HEK293 (cell line): ENCODE measurements at regions not wholly inside any gene's neighbourhood (a gene's known extent, or its start where the extent isn't known, plus 50 kb on each side); places are given as distances from the start of the nearest gene placed in this dataset.

Source experiments
- CTCF ChIA-PET: fragments of 350-600 bp; formaldehyde crosslinking; extraction: SDS; loops from one replicate; lab custom pipeline; 2021; ENCODE audit warnings: antibody characterized with exemption; lab: Yijun Ruan, JAX
- POLR2A ChIA-PET: fragments of 300-600 bp; formaldehyde crosslinking; extraction: SDS; loops from one replicate; lab custom pipeline; 2020; ENCODE audit warnings: antibody characterized with exemption, inconsistent platforms; lab: Yijun Ruan, JAX
- H3K27ac ChIP-seq: fragments of 200-500 bp; sonication (Bioruptor generic); 2 replicates; pipeline ENCODE4 v1.5.1; 2014; ENCODE audit warnings: low read depth, low read length, control low read depth, inconsistent platforms; ENCODE audit errors: extremely low read depth
- H3K36me3 ChIP-seq, 2 experiments: fragments of 200-500 bp in 1 of 2; sonication (Bioruptor generic) in 1 of 2; 1 replicate in 1 of 2; 2 replicates in 1 of 2; pipeline ENCODE4 v1.5.1; 2014 to 2017; ENCODE audit warnings: inconsistent platforms in 2 of 2, low read length in 2 of 2; ENCODE audit not compliant: control insufficient read depth in 2 of 2, insufficient read depth in 1 of 2
- H3K4me1 ChIP-seq: fragments of 200-500 bp; sonication (Bioruptor generic); 2 replicates; pipeline ENCODE4 v1.5.1; 2014; ENCODE audit warnings: mild to moderate bottlenecking, low read length, inconsistent platforms; ENCODE audit not compliant: control insufficient read depth, insufficient read depth
- H3K4me3 ChIP-seq: 2 replicates; pipeline ENCODE4 v1.5.1; 2011; ENCODE audit warnings: low read depth, mild to moderate bottlenecking, control low read depth, low read length, moderate library complexity
- H3K9me3 ChIP-seq: fragments of 200-500 bp; sonication (Bioruptor generic); 2 replicates; pipeline ENCODE4 v1.5.1; 2014; ENCODE audit warnings: low read depth, low read length, inconsistent platforms; ENCODE audit not compliant: control insufficient read depth, insufficient read depth
- FEZF1 ChIP-seq: fragments of 450-650 bp; formaldehyde crosslinking; IDR thresholded peaks from 2 replicates; pipeline ENCODE4 v1.5.1; 2016; ENCODE audit warnings: missing biosample characterization, missing genetic modification characterization
- GLIS1 ChIP-seq: fragments of 450-650 bp; formaldehyde crosslinking; IDR thresholded peaks from 2 replicates; pipeline ENCODE4 v1.5.1; 2016; ENCODE audit warnings: missing biosample characterization, missing genetic modification characterization
- GLIS2 ChIP-seq: fragments of 450-650 bp; formaldehyde crosslinking; IDR thresholded peaks from 2 replicates; pipeline ENCODE4 v1.5.1; 2016; ENCODE audit warnings: missing biosample characterization, missing genetic modification characterization
- HOXC10 ChIP-seq: sonication (generic); formaldehyde crosslinking; IDR thresholded peaks from 2 replicates; pipeline ENCODE4 v1.8.1; 2023; ENCODE audit warnings: mild to moderate bottlenecking, missing genetic modification reagents
- PRDM1 ChIP-seq: fragments of 450-650 bp; formaldehyde crosslinking; IDR thresholded peaks from 2 replicates; pipeline ENCODE4; 2016; ENCODE audit warnings: missing biosample characterization, missing genetic modification characterization
- SP2 ChIP-seq: fragments of 450-650 bp; formaldehyde crosslinking; IDR thresholded peaks from 2 replicates; pipeline ENCODE4 v1.5.1; 2016; ENCODE audit warnings: missing biosample characterization, missing genetic modification characterization
- SP7 ChIP-seq: fragments of 450-650 bp; formaldehyde crosslinking; IDR thresholded peaks from 2 replicates; pipeline ENCODE4 v1.5.1; 2016; ENCODE audit warnings: missing biosample characterization, missing genetic modification characterization
- TRIM28 ChIP-seq: IDR thresholded peaks from 2 replicates; pipeline ENCODE4 v1.6.1; 2011; ENCODE audit warnings: low read length, control low read depth, borderline replicate concordance
- ZBTB7A ChIP-seq: fragments of 450-650 bp; formaldehyde crosslinking; IDR thresholded peaks from 2 replicates; pipeline ENCODE4 v1.5.1; 2016; ENCODE audit warnings: low read depth, missing biosample characterization, missing genetic modification characterization
- ZFHX2 ChIP-seq: fragments of 450-650 bp; formaldehyde crosslinking; conservative IDR thresholded peaks from 2 replicates; pipeline ENCODE4 v1.5.1; 2016; ENCODE audit warnings: missing biosample characterization, missing genetic modification characterization
- ZFP37 ChIP-seq: fragments of 450-650 bp; formaldehyde crosslinking; IDR thresholded peaks from 2 replicates; pipeline ENCODE4 v1.5.1; 2016; ENCODE audit warnings: missing biosample characterization, missing genetic modification characterization
- ZFP41 ChIP-seq: fragments of 450-650 bp; formaldehyde crosslinking; IDR thresholded peaks from 2 replicates; pipeline ENCODE4 v1.5.1; 2016; ENCODE audit warnings: missing biosample characterization, missing genetic modification characterization, borderline replicate concordance
- ZNF155 ChIP-seq: fragments of 450-650 bp; formaldehyde crosslinking; IDR thresholded peaks from 2 replicates; pipeline ENCODE4 v1.5.1; 2016; ENCODE audit warnings: missing biosample characterization, missing genetic modification characterization
- ZNF16 ChIP-seq: fragments of 450-650 bp; formaldehyde crosslinking; IDR thresholded peaks from 2 replicates; pipeline ENCODE4 v1.5.1; 2016; ENCODE audit warnings: low read depth, missing biosample characterization, missing genetic modification characterization
- ZNF184 ChIP-seq: fragments of 450-650 bp; IDR thresholded peaks from 2 replicates; pipeline ENCODE4 v1.5.1; 2018; ENCODE audit warnings: missing biosample characterization, mild to moderate bottlenecking, missing genetic modification characterization
- ZNF23 ChIP-seq: fragments of 450-650 bp; formaldehyde crosslinking; IDR thresholded peaks from 2 replicates; pipeline ENCODE4 v1.5.1; 2016; ENCODE audit warnings: missing biosample characterization, missing genetic modification characterization, borderline replicate concordance
- ZNF24 ChIP-seq: fragments of 450-650 bp; formaldehyde crosslinking; IDR thresholded peaks from 2 replicates; pipeline ENCODE4 v1.5.1; 2016; ENCODE audit warnings: missing biosample characterization, missing genetic modification characterization
- ZNF311 ChIP-seq: fragments of 450-650 bp; formaldehyde crosslinking; IDR thresholded peaks from 2 replicates; pipeline ENCODE4 v1.5.1; 2017; ENCODE audit warnings: missing biosample characterization, missing genetic modification characterization, borderline replicate concordance
- ZNF391 ChIP-seq: fragments of 450-650 bp; formaldehyde crosslinking; IDR thresholded peaks from 2 replicates; pipeline ENCODE4 v1.5.1; 2016; ENCODE audit warnings: low read depth, missing biosample characterization, missing genetic modification characterization, borderline replicate concordance
- ZNF394 ChIP-seq: fragments of 450-650 bp; formaldehyde crosslinking; IDR thresholded peaks from 2 replicates; pipeline ENCODE4 v1.5.1; 2016; ENCODE audit warnings: missing biosample characterization, missing genetic modification characterization, mild to moderate bottlenecking, moderate library complexity, borderline replicate concordance
- ZNF48 ChIP-seq: fragments of 450-650 bp; formaldehyde crosslinking; IDR thresholded peaks from 2 replicates; pipeline ENCODE4 v1.5.1; 2016; ENCODE audit warnings: missing biosample characterization, missing genetic modification characterization
- ZNF510 ChIP-seq: fragments of 450-650 bp; formaldehyde crosslinking; IDR thresholded peaks from 2 replicates; pipeline ENCODE4 v1.5.1; 2018; ENCODE audit warnings: mild to moderate bottlenecking, missing genetic modification characterization, missing biosample characterization; ENCODE audit not compliant: insufficient replicate concordance
- ZNF623 ChIP-seq: fragments of 450-650 bp; formaldehyde crosslinking; IDR thresholded peaks from 2 replicates; pipeline ENCODE4 v1.5.1; 2016; ENCODE audit warnings: missing biosample characterization, missing genetic modification characterization
- ZNF629 ChIP-seq: fragments of 450-650 bp; formaldehyde crosslinking; IDR thresholded peaks from 2 replicates; pipeline ENCODE4 v1.5.1; 2017; ENCODE audit warnings: missing biosample characterization, missing genetic modification characterization
- ZNF664 ChIP-seq: fragments of 450-650 bp; formaldehyde crosslinking; IDR thresholded peaks from 2 replicates; pipeline ENCODE4 v1.5.1; 2016; ENCODE audit warnings: missing biosample characterization, missing genetic modification characterization
- ZNF677 ChIP-seq: fragments of 450-650 bp; IDR thresholded peaks from 2 replicates; pipeline ENCODE4 v1.5.0; 2018; ENCODE audit warnings: missing biosample characterization, mild to moderate bottlenecking, missing genetic modification characterization, moderate library complexity
- ZNF837 ChIP-seq: fragments of 450-650 bp; formaldehyde crosslinking; IDR thresholded peaks from 2 replicates; pipeline ENCODE4 v1.5.1; 2016; ENCODE audit warnings: missing biosample characterization, missing genetic modification characterization
- ZSCAN16 ChIP-seq: fragments of 450-650 bp; formaldehyde crosslinking; IDR thresholded peaks from 2 replicates; pipeline ENCODE4 v1.5.1; 2016; ENCODE audit warnings: missing biosample characterization, missing genetic modification characterization
- TF ChIP-seq, protein P1 (sequence below): fragments of 450-650 bp; formaldehyde crosslinking; IDR thresholded peaks from 2 replicates; pipeline ENCODE4 v1.5.1; 2017; ENCODE audit warnings: missing biosample characterization, missing genetic modification characterization
- TF ChIP-seq, protein P2 (sequence below): fragments of 450-650 bp; formaldehyde crosslinking; IDR thresholded peaks from 2 replicates; pipeline ENCODE4 v1.5.1; 2016; ENCODE audit warnings: missing biosample characterization, missing genetic modification characterization
- TF ChIP-seq, protein P3 (sequence below): fragments of 450-650 bp; formaldehyde crosslinking; IDR thresholded peaks from 2 replicates; pipeline ENCODE4 v1.5.1; 2016; ENCODE audit warnings: missing biosample characterization, missing genetic modification characterization

DNA sequence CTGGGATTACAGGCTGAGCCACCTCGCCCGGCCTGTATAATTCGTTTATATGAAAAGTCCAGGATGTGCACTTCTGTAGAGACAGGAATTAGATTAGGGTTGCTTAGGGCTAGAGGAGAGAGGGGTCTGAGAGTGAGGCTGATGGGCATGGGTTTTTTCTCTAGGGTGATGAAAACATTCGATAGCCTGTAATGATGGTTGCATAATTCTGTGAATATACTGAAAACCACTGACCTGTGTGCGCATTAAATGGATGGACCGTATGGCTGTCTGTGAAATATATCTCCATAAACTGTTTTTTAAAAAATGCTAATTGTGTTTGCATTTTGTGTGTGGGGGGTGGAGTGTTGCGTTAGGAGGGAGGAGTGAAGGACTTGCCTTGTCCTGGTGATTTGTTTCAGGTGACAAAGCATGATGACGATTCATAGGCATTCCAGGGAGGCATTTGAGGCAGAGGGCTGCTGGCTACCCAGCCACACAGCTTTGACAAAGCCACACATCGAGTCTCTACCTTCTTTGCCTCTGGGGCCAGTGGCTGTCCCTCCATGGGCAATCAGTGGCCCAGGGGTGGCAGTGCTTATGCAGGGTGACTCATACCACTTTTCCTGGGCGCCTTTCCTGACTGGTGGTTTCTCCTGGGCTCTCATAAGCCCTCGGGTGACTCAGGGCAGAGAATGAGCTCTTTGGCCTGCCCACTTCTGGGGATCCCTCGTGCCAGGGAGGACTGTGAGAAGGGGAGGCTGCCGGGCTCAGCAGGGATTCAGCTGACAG lies 148.5 kb upstream of the WSCD1 start:
- CTCF ChIA-PET, result no interaction called here
- H3K4me1 ChIP-seq, result no peaks in the 10 kb centered on the region
- POLR2A ChIA-PET, result no interaction called here
- no peaks in the 10 kb centered on the region for H3K9me3 ChIP-seq
- no peaks in the 10 kb centered on the region for H3K36me3 ChIP-seq
- TF ChIP-seq ZNF629 (tag by site-specific recombination) (no peak), ZFP37 (tag by site-specific recombination) (no peak), ZNF184 (no peak), ZNF23 (no peak), SP2 (tag by site-specific recombination) (no peak), FEZF1 (tag by site-specific recombination) (no peak), SP7 (tag by site-specific recombination) (no peak), ZBTB7A (tag by site-specific recombination) (no peak), ZNF391 (tag by site-specific recombination) (no peak), PRDM1 (tag by site-specific recombination) (no peak), ZNF837 (tag by site-specific recombination) (no peak), ZNF623 (tag by site-specific recombination) (no peak), ZNF24 (tag by site-specific recombination) (no peak), ZNF16 (tag by site-specific recombination) (no peak), HOXC10 (CRISPR knock-in tag) (no peak)
- TF ChIP-seq, protein P1, sequence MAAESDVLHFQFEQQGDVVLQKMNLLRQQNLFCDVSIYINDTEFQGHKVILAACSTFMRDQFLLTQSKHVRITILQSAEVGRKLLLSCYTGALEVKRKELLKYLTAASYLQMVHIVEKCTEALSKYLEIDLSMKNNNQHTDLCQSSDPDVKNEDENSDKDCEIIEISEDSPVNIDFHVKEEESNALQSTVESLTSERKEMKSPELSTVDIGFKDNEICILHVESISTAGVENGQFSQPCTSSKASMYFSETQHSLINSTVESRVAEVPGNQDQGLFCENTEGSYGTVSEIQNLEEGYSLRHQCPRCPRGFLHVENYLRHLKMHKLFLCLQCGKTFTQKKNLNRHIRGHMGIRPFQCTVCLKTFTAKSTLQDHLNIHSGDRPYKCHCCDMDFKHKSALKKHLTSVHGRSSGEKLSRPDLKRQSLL, result no peak
- no peak overlapping the region for H3K27ac ChIP-seq
- no peak overlapping the region for H3K4me3 ChIP-seq

DNA sequence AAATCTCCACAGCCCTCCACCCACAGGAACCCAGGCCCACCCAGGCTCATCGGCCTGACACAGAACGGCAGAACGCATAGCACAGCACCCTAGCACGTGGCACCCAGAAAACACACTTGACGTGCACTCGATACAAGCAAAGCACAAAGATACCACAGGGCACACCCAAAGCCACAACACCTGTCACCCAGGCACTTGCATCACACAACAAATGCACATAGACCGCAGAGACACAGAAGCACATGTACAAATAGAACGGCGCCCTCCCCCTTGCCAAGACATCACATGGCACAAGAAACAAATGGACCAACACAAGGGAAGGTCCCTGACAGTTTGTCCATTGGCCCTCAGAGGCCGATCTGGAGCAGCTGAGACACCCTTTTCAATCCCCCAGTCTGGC lies 147.7 kb upstream of the WSCD1 start:
- Histone ChIP-seq H3K36me3 (no peaks in the 10 kb centered on the region), H3K9me3 (no peaks in the 10 kb centered on the region), H3K27ac (no peak overlapping the region), H3K4me3 (no peak overlapping the region), H3K4me1 (no peaks in the 10 kb centered on the region)
- ChIA-PET POLR2A (no interaction called here), CTCF (no interaction called here)
- no peak for TF ChIP-seq ZNF16 (tag by site-specific recombination)
- TF ChIP-seq, protein P2, sequence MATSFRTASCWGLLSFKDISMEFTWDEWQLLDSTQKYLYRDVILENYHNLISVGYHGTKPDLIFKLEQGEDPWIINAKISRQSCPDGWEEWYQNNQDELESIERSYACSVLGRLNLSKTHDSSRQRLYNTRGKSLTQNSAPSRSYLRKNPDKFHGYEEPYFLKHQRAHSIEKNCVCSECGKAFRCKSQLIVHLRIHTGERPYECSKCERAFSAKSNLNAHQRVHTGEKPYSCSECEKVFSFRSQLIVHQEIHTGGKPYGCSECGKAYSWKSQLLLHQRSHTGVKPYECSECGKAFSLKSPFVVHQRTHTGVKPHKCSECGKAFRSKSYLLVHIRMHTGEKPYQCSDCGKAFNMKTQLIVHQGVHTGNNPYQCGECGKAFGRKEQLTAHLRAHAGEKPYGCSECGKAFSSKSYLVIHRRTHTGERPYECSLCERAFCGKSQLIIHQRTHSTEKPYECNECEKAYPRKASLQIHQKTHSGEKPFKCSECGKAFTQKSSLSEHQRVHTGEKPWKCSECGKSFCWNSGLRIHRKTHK (tag by site-specific recombination), result no peak
- TF ChIP-seq GLIS1 (tag by site-specific recombination), result no peak
- TF ChIP-seq, protein P3, sequence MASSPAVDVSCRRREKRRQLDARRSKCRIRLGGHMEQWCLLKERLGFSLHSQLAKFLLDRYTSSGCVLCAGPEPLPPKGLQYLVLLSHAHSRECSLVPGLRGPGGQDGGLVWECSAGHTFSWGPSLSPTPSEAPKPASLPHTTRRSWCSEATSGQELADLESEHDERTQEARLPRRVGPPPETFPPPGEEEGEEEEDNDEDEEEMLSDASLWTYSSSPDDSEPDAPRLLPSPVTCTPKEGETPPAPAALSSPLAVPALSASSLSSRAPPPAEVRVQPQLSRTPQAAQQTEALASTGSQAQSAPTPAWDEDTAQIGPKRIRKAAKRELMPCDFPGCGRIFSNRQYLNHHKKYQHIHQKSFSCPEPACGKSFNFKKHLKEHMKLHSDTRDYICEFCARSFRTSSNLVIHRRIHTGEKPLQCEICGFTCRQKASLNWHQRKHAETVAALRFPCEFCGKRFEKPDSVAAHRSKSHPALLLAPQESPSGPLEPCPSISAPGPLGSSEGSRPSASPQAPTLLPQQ (tag by site-specific recombination), result no peak
- no peak for TF ChIP-seq GLIS2 (tag by site-specific recombination)
- TF ChIP-seq ZNF510 (tag by site-specific recombination), result no peak
- no peak for TF ChIP-seq TRIM28
- no peak for TF ChIP-seq ZNF664 (tag by site-specific recombination)
- no peak for TF ChIP-seq ZNF155
- TF ChIP-seq ZNF677 (tag by site-specific recombination), result no peak
- TF ChIP-seq ZNF48 (tag by site-specific recombination), result no peak
- no peak for TF ChIP-seq ZSCAN16 (tag by site-specific recombination)
- no peak for TF ChIP-seq ZNF394 (tag by site-specific recombination)
- no peak for TF ChIP-seq ZFHX2 (tag by site-specific recombination)
- TF ChIP-seq ZFP41 (tag by site-specific recombination), result no peak
- TF ChIP-seq ZNF311 (tag by site-specific recombination), result no peak
